EL (cell line): ENCODE measurements at regions not wholly inside any gene's neighbourhood (a gene's known extent, or its start where the extent isn't known, plus 50 kb on each side); places are given as distances from the start of the nearest gene placed in this dataset.

Experiments used
- DNase-seq: peaks from one replicate; pipeline ENCODE4 v3.0.0-alpha.2; 2016

DNA sequence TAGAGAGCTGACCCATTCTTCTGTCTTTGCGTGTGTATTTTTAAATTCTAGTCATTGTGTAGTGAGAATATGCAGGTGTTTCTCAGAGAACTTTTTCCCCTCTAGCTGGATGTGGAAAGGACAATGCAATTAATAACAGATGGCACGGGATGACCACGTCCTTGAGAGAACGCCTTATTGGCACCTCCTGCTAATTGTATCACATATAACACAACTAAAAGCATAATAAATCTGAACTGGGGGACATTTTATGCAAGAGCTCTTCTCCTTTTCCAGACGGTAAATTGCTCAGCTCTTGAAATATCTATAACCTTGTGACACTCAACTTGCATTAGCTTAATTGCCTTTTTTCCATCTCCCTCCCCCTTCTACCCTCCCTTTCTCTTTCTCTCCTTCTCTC, 62.9 kb upstream of the IZUMO3 start:
- DNase-seq: no peak

DNA sequence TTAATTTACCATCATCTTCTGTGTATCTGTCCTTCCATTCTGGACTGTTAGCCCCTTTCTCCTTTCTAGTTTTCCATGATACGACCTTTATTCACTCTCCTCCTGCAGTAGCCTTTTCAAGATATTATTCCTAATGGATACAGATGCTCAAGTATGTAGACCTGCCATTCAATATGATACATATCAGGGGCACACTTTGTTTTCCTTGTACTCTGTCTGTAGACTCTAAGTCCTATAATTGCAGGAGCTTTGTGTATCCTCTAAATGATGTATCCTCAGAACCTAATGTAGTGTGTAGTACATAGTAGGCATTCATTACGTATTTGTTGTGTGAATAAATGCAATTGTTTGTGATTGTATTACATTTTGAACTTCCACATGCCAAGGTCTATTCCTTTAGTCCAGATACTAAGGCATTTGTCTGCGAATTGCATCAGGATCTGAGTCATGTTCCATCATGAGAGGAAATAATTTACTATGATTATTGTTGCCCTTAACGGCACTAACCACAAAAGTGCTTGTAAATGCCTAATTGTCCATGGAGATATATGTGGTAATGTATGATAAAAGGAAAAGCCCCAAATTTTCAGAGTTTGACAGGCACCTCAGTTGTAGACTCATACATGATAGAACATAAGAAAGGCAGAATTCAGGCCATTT, 57.1 kb upstream of the IZUMO3 start:
- DNase-seq: no peak
